ENCODE measurements at regions not wholly inside any gene's neighbourhood (a gene's known extent, or its start where the extent isn't known, plus 50 kb on each side); places are given as distances from the start of the nearest gene placed in this dataset.

GRCh38 chr2:103285354-103285753, 523.5 kb downstream of the TMEM182 start:
- TF ChIP-seq, protein P1, sequence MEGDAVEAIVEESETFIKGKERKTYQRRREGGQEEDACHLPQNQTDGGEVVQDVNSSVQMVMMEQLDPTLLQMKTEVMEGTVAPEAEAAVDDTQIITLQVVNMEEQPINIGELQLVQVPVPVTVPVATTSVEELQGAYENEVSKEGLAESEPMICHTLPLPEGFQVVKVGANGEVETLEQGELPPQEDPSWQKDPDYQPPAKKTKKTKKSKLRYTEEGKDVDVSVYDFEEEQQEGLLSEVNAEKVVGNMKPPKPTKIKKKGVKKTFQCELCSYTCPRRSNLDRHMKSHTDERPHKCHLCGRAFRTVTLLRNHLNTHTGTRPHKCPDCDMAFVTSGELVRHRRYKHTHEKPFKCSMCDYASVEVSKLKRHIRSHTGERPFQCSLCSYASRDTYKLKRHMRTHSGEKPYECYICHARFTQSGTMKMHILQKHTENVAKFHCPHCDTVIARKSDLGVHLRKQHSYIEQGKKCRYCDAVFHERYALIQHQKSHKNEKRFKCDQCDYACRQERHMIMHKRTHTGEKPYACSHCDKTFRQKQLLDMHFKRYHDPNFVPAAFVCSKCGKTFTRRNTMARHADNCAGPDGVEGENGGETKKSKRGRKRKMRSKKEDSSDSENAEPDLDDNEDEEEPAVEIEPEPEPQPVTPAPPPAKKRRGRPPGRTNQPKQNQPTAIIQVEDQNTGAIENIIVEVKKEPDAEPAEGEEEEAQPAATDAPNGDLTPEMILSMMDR (IDR thresholded peaks at IDR 0.05) = no peak
- no peak for TF ChIP-seq POLR2A (IDR thresholded peaks at IDR 0.05)

Measured in adrenal gland (tissue), 5 donors.